ENCODE measurements at regions not wholly inside any gene's neighbourhood (a gene's known extent, or its start where the extent isn't known, plus 50 kb on each side); places are given as distances from the start of the nearest gene placed in this dataset.

GRCh38 chr12:89884952-89885351, 176.3 kb upstream of the ATP2B1 start:
- no peak overlapping the region for H3K27ac ChIP-seq
- TF ChIP-seq CTCF (conservative IDR thresholded peaks at IDR 0.05): no peak

GRCh38 chr12:89884416-89884898, 175.8 kb upstream of the ATP2B1 start:
- no peak overlapping the region for H3K27ac ChIP-seq
- no peak for TF ChIP-seq CTCF (conservative IDR thresholded peaks at IDR 0.05)

- no peak overlapping the region for H3K27ac ChIP-seq
- TF ChIP-seq CTCF (conservative IDR thresholded peaks at IDR 0.05): no peak
Observed at GRCh38 chr12:89883630-89884389, 175.2 kb upstream of the ATP2B1 start.

- no peak overlapping the region for H3K27ac ChIP-seq
- TF ChIP-seq CTCF (conservative IDR thresholded peaks at IDR 0.05): no peak
Observed at GRCh38 chr12:89882792-89883191, 174.2 kb upstream of the ATP2B1 start.

- no peak overlapping the region for H3K27ac ChIP-seq
- no peak for TF ChIP-seq CTCF (conservative IDR thresholded peaks at IDR 0.05)
Observed at GRCh38 chr12:89882050-89882449, 173.4 kb upstream of the ATP2B1 start.

GRCh38 chr12:89880690-89881350, 172.2 kb upstream of the ATP2B1 start:
- TF ChIP-seq CTCF (conservative IDR thresholded peaks at IDR 0.05): no peak
- no peak overlapping the region for H3K27ac ChIP-seq

- no peak overlapping the region for H3K27ac ChIP-seq
- TF ChIP-seq CTCF (conservative IDR thresholded peaks at IDR 0.05): no peak
Observed at GRCh38 chr12:89879766-89880165, 171.1 kb upstream of the ATP2B1 start.

Measured in VCaP (cell line).